Tibial nerve (tissue), 4 donors: ENCODE measurements at regions not wholly inside any gene's neighbourhood (a gene's known extent, or its start where the extent isn't known, plus 50 kb on each side); places are given as distances from the start of the nearest gene placed in this dataset.
"Not testable (repeated sequence)": the region's sequence is repeated elsewhere in the genome, so short reads cannot be mapped to it uniquely, and the experiment has no call there.

ENCODE experiments used
- CTCF ChIP-seq, 5 experiments: fragments of 200-600 bp in 3 of 5; fragments of 450-650 bp in 2 of 5; sonication (generic) in 3 of 5; IDR thresholded peaks; one replicate each; pipeline ENCODE4 v1.5.1; 2016 to 2019; ENCODE audit warnings: antibody characterized with exemption in 5 of 5, mild to moderate bottlenecking in 3 of 5, moderate library complexity in 2 of 5
- EP300 ChIP-seq, 2 donors: sonication (generic); formaldehyde crosslinking; IDR thresholded peaks; one replicate each; pipeline ENCODE4 v1.6.1; 2017; ENCODE audit warnings: antibody characterized with exemption in 2 of 2, mild to moderate bottlenecking in 1 of 2
- POLR2A ChIP-seq, 2 donors: fragments of 450-650 bp; IDR thresholded peaks; one replicate each; pipeline ENCODE4 v1.6.1; 2017; ENCODE audit warnings: antibody characterized with exemption in 2 of 2, mild to moderate bottlenecking in 2 of 2, moderate library complexity in 2 of 2

GRCh38 chr20:47899313-47899712 is 114.0 kb upstream of the SULF2 start:
- TF ChIP-seq CTCF, POLR2A, EP300 (IDR thresholded peaks at IDR 0.05): not testable (repeated sequence)
